ENCODE measurements at regions not wholly inside any gene's neighbourhood (a gene's known extent, or its start where the extent isn't known, plus 50 kb on each side); places are given as distances from the start of the nearest gene placed in this dataset.

DNA sequence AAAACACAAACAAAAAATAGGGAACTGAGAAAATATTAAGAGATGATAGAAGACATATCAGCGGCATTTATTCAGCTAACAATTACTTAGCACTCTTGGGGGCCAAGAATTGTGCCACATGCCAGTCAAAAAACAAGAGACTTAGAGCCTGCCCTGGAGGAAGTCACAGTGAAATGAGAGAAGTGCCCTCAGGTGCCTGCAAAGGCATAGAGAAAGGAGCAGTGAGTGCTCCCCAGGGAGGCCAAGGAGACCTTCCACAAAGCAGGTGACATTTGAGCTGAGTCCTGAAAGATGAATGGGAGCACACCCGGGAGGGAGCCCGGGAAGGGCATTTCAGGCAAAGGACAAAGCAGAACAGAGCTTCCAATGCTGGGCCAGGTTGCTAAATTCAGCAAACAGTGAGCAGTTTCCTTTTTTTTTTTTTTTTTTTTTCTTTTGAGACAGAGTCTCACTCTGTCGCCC, 184.7 kb upstream of the JARID2 start:
- peak; percentile 62 for DNase-seq

DNA sequence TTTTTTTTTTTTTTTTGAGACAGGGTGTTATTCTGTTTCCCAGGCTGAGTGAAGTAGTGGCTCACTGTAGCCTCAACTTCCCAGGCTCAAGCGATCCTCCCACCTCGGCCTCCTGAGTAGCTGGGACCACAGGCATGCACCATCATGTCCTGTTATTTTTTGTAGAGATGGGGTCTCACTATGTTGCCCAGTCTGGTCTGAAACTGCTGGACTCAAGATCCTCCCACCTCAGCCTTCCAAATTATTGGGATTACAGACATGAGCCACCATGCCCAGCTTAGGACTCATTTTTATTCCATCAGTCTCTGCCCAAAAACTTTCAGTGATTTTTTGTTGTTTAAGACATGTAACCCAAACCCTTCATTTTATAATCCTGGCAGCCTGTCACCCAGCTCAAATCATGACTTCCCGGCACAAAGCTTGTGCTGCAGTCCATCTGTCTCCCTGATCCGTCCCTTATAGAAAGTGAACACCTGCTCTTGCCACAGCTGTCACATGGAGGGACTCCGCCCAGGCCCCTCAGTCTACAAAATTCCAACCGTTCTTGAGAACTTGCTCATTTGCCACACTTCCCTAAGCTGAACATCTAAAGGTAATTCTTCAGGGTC, 183.9 kb upstream of the JARID2 start:
- DNase-seq, result no peak

DNA sequence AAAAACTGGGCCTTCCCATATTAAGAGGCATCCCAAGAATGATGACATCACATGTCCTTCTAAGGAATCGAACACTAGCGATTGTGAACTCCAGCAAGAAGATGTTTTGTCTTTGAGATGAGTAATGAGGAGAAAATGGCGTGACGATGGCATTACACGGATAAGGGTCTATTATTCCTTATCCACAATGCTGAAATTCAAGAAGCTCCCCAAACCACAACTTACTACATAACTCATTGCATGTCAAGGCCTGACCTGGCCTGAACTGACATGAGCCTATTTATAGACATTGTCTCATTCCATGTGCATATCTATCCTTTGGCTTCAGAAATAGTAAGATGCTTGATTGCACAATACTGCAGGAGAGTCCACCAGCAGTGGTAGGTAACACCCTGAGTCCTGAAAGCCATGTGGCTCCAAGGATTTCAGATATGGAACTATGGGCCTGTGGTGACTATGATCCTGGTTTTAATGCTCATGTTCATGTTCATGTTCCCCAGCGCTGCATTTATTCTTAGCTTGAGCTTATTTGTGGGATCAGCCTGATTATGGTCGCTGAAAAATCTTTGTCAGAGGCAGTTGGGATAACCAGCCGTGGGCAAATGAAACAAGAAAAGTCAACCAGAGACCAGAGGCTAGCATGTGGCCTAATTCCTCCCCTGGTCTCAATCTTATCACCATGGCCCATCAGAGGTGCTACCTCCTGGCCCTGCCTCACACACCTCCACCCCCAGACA, 183.2 kb upstream of the JARID2 start:
- peak; percentile 99 for DNase-seq

DNA sequence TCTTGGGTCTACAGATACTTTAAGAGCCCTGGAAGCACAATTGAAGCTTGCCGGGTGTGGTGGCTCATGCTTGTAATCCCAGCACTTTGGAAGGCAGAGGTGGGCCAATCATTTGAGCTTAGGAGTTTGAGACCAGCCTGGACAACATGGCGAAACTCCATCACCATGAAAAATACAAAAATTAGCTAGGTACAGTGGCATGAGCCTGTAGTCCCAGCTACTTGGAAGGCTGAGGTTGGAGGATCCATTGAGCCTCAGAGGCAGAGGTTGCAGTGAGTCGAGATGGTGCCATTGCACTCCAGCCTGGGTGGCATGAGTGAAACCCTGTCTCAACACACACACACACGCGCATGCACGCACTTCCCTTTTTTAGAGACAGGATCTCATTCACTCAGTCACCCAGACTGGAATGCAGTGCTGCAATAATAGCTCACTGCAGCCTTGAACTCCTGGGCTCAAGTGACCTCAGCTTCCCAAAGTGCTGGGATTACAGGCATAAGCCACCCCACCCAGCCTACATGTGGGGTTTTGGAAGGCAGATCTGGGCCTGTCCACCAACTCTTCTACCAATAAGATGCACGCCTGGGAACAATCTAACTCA, 182.5 kb upstream of the JARID2 start:
- DNase-seq, result peak; percentile 96

DNA sequence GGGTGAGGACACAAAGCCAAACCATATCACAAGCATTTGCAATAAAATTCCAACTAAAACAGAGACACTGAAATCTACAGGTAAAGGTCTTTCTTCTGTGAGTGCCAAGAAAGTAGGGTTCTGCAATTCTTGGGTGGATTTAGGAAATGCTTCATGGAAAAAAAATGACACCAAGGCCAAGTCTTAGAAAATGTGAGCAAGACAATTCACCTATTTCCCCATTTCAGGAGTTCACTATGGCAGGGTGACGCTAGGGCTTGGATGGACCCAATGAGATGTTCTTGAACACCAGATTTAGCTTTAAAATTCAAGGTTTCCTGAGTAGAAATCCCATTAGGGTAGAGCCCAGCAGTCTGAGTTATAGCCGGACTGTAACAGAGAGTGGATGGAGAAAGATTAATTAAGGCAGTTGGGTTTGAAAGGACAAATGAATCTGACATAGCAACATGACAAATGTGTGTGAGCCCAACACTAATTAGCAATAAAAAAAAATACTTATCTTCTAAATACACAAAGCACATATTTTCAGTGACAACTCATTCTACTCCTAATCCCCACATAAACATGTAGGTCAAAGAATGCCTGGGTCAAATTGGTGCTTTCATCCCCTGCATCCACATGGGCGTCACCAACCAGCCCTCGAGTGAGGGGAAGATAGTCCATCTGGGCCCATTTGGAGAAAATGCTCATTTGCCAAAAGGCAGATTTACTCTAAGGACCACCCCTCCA, 180.4 kb upstream of the JARID2 start:
- no peak for DNase-seq

DNA sequence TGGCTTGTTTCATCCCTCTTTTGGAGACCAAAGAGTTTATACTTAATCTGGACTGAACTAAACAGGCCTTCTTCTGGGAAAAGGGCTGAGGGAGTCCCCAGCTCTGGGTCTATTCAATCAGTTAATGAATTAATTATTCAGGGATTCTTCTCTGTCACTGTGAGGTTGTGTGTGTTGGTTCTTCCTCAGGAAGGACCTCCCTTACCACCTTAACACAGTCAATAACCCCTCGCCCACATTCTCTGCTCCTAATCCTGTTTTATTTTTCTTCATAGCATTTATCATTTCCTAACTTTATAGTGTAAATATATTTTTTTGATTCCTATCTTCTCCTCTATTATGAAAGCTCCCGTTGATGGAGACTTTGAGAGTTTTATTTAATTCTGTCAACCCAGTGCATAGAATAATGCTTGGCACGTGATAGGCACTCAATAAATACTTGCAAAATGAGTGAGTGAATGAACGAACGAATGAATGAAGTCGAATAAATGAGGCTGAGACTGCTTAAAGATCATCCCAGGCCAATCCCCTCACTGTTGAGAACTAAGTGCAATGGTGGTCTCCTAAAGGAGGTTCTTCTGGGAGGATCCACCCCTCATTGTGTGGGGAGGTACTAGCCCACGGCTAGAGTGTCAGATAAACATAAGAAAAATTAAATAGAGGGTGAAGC, 179.6 kb upstream of the JARID2 start:
- DNase-seq, result no peak

DNA sequence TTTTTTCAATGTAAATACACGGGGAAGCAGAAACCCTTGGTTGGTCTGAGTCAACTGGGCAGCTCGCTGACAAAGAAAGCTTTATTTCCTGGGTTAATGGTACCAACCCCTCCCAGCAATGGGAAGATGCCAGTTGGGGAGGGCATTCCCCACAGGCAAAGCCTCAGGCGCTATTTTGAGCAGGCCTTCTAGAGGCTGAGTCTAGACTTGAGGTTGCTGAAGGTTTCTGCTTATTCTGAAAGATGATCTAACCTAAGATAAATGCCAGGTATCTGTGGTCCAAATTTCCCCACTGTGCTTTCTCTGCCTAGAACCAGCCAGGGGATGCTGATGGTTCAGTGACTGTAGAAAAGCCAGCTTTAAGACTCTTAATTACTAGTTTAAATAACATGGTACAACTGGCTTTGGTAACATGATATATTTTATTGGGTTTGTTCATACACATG, 172.5 kb upstream of the JARID2 start:
- no peak for DNase-seq

DNA sequence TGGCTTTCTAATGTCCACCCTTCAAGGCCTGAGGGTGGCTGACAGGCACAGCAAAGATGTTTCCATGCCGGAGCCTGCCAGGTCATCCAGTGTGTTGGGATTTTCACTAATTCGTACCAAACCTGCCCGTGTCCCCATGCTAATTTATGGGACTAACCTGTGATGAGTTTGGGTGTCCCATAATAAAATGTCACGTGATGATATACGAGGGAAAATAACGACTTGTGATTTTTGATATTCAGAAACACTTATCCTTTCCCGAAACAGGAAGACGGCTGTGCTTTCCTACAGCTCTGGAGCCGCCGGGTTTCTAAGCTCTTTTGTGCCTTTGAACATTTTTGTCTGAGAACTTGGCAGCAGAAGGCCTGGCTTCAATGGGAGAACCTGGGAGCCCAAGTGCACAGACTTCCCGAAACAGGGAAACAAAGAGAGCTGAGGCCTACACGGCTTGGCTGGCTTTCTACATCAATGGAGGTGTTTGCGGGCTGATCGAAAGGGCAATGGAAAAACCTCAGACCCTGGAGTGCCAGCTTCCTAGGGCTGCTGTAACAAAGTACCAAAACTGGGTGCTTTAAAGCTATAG, 171.9 kb upstream of the JARID2 start:
- DNase-seq, result no peak

DNA sequence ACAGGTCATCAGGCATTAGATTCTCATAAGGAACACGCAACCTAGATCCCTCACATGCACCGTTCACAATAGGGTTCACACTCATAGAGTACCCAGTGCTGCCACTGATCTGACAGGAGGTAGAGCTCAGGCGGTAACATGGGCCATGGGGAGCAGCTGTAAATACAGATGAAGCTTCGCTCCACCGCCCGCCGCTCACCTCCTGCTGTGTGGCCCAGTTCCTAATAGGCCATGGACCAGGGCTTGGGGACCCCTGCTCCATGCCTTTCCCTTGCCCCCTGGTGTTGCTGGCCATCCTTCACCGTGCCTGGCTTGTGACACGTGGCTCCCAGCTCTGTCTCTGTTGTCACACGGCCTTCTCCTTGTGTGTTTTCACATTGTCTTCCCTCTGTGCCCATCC, 171.1 kb upstream of the JARID2 start:
- no peak for DNase-seq

DNA sequence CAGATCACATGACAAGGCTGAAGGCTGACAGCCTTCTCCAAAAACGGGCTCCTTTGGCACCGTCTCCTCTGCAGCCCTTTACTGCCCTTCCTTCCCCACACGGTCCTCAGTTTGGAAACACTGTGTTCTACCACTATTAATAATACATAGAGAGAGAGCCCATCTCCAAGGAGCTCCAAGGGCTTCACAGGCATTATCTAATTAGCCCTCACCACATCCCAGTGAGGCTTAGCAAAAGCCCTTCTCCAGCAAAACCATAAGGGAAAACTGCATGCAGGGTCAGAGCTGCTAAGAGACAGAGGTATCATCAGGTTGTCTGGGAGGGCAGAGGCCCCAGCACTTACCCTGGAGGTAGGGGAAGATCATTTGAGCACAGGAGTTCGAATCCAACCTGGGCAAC, 169.3 kb upstream of the JARID2 start:
- DNase-seq, result no peak

DNA sequence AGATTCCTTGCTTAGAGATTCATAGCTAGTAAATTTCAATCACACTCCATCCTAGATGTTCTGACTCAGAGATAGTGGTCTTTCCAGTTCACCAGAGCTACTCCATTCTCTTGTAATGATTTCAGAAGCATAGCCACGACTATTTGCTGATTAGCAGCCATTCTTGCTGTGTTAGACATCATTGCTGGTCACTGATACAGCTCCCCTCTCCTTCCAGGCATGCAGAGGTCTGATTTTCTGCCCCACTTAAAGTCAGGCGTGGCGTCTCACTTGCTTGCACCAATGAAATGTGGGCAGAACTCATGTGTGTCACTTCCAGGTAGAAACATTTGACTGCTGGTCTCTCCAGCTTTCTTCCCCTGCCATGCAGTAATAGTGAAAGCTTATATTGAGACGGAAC, 168.9 kb upstream of the JARID2 start:
- DNase-seq, result no peak

DNA sequence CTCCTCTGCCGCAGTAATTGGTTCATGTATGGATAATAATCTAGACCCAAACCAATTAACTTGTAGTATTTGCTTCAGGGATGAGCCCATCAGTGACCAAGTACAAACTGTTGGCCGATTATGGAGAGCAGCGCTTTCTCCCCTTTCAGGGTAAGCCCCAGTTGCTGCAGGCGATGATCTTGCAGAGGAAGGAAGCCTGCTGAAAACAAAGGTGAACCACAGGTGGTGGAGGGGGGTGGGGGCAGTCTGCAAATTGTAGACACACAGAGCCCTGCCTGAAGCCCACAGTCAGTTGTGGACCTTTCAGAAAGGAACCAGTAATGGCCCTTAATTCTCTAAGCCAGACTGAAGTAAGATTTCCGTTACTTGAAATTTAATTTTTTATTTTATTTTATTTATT, 167.9 kb upstream of the JARID2 start:
- no peak for DNase-seq

DNA sequence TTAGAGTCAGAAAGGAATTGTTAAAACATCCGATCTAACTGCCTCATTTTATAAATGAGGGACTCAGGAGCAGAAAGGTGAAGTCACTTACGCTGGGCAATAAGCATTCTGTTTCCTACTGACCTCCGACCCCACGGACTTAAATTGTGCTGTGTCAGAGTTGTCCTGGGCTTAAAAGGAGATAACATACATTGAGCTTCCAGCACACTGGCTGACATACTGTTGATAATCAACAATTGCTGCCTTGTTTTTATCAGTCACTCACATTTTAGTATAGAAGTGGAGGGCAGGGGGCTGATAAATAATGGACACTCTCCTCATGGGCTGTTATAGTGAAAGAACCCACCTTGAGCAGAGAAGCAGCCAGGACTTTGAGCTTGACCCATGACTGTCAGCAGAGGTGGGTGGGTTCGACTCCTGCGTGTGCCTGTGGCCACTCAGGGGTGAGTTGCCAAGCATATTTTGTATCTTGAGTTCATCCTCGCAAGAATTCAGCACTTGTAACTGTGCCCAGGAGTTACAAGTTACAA, 166.5 kb upstream of the JARID2 start:
- no peak for DNase-seq

DNA sequence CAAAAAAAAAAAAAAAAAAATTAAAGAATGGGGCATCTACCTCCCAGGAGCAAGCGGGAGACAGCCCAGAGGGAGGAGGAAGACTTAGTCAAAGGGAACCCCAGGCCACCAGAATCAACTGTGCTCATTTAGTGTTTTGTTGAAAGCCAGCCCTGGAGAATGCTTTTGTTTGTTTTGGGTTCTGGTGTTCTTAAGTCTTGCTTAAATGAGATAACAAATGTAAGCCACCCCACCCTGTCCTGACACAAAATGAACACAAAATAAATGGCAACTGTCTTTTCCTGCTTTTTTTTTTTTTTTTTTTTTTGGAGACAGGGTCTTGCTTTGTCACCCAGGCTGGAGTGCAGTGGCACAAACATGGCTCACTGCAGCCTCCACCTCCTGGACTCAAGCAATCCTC, 165.0 kb upstream of the JARID2 start:
- no peak for DNase-seq

DNA sequence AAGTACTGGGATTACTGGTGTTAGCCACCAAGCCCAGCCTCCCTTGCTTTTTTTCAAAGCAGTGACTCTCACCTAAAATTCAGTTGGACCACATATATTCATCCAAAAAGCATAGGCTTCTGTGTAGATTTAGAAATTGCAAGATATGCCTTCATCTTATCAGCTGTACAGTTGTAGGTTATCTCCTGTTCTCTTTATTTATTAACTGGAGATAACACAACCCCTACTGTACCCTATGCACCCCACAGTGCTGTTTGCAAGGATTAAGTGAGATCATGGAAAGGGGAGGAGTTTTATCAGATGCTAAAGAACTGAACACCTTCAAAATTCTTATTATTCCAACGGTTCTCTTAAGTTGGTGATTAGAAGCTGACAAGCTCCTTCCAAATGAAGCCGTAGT, 164.4 kb upstream of the JARID2 start:
- no peak for DNase-seq

DNA sequence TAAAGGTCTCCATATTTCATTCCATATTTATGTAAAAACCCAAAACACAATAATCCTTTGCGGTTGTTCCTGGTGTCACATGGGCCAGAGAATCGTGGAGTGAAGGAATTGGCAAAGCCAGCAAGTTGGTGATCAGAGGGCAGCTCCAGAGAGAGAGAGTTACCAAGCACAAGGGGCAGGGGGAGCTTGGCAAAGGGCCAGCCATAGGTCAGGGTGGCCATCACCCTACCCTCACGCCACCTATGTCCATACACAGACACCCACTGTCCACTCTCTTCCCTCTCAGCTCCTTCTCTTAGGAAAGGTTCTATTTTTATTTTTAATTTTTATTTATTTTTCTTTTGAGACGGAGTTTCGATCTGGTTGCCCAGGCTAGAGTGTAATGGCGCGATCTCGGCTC, 163.2 kb upstream of the JARID2 start:
- DNase-seq, result no peak

DNA sequence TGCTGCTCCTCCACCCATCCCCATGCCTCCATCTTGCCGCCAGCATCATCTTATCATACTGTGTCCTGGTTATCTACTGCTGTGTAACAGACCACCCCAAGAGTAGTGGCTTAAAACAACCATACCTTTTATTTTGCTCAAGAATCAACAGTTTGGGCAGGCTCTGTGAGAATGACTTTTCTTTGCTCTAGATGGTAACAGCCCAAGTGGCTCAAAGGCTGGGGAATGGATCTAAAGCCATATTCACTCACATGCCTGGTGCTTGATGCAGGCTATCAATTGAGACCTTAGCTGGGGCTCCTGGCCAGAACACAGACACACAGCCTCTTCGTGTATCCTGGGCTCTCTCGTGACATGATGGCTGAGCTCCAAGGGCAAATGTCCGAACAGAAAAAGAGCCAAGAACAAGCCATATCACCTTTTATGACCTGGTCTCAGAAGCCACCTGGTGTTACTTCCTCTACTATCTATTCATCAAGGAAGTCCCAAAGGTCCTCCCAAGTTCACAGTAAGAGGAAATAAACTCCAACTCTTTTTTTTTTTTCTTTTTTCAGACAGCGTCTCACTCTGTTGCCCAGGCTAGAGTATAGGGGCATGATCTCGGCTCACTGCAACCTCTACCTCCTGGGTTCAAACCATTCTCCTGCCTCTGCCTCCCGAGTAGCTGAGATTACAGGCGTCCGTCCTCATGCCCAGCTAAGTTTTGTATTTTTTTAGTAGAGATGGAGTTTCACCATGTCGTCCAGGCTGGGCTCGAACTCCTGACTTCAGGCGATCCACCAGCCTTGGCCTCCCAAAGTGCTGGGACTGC, 159.3 kb upstream of the JARID2 start:
- DNase-seq, result peak; percentile 74

DNA sequence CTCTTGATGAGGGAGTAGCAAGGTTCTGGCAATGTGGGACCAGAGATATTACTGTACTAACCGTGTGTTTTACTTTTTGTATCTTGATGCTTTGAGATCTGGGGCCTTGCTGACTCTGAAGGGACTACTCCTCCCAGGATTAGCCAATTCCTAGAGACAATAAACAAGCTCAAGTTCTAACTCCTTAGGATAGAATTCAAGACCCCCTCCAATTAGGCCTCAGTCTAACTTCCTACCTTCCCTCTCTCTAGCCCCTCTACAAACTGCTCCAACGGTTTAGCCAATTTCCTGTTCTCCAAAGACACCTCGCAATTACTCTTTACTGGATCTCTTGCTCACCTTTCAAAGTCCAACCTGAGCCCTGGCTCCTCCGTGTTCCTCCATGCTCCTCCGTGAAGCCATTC, 158.7 kb upstream of the JARID2 start:
- no peak for DNase-seq

DNA sequence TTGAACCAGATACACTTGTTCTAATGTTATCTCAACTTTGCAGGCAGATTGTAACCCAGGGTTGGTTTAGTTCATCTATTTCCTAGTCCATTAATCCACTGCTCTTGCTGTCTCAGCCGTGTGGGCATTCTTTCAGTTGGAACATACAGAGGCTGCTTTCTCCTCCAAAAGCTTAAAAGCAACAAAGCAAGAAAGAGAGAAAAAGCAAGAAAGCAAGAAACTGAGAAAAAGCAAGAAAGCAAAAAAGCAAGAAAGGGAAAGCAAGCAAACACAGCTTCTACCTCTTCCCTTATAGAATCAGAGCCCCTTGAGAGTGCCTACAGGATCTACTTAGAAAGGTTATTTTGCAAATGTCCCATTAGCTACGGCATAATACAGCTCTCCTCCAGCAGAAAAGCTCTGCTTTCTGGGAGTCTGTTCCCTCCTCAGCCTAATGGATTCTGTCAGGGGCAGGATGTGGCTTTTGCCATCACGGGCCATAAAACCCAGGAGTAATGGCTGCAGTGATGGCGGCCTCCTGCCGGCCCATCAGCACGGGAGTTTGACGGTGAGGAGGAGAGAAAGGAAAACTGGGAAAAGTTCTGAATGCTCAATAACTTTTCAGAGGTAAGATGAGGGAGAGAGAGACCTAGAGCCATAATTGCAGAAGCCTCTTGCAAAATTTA, 156.8 kb upstream of the JARID2 start:
- DNase-seq, result no peak

DNA sequence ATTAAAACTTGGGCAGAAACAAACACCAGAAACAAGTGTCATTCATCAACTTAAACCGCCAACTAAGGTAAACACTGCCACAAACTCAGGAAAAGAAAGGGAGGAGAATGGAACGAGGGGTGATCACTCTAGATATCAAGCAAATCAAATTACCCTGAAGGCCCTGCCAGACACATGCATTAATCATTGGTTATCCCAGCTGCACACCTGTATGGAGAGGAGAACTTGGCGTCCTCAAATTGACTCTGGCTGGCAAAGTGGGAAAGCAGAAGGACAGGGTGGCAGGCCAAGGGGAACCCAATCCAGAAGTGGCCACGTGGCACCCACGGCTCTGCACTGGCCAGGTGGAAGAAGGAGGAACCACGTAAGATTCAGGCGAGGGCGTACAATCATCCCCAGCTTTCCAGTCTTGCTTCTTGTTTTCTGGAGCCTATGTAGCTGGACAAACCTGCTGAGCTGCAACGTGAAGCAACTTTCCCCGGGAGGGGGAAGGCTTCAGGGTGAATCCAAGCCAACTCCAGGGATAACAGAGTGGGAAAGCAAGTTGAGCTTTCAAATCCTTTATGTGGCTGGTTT, 156.2 kb upstream of the JARID2 start:
- no peak for DNase-seq

DNA sequence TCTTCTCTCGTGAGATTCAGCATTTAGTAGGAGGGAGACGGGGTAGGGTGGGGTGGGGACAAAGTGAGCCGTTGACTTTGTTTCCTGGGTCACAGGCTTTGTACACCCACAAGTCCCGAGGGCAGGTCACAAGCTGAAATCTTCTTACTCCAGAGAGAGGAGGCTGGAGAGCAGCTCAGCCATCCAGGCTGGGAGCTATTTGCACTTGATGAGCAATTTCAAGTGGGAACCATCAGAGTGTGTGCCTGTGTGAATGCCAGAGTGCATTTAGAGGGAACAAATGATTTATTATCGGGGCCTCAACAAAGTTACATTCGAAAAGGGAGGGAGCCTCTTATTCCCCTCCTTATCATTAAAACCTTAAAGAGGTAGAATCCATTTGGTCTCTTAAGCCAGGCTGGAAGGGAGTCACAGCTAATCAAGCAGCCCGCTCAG, 155.7 kb upstream of the JARID2 start:
- no peak for DNase-seq
